Prostate gland (tissue), 2 donors: ENCODE measurements at regions not wholly inside any gene's neighbourhood (a gene's known extent, or its start where the extent isn't known, plus 50 kb on each side); places are given as distances from the start of the nearest gene placed in this dataset.
"Not testable (repeated sequence)": the region's sequence is repeated elsewhere in the genome, so short reads cannot be mapped to it uniquely, and the experiment has no call there.

Experiments used
- CTCF ChIP-seq, 4 experiments: fragments of 200-600 bp in 2 of 4; fragments of 450-650 bp in 2 of 4; sonication (generic) in 2 of 4; IDR thresholded peaks; 1 replicate in 3 of 4; 2 replicates in 1 of 4; pipeline ENCODE4 v1.5.1; 2016 to 2019; ENCODE audit warnings: antibody characterized with exemption in 4 of 4, mild to moderate bottlenecking in 2 of 4, moderate library complexity in 2 of 4
- POLR2A ChIP-seq: fragments of 450-650 bp; IDR thresholded peaks from one replicate; pipeline ENCODE4 v1.6.1; 2016; ENCODE audit warnings: antibody characterized with exemption, mild to moderate bottlenecking

- not testable (repeated sequence) for TF ChIP-seq CTCF (IDR thresholded peaks at IDR 0.05); POLR2A
Measured at GRCh38 chr20:17861620-17862019, 107.0 kb downstream of the SNX5 start.
